HG03139 (cell line): ENCODE measurements at regions not wholly inside any gene's neighbourhood (a gene's known extent, or its start where the extent isn't known, plus 50 kb on each side); places are given as distances from the start of the nearest gene placed in this dataset.

Experiments used
- ATAC-seq: cut with Tn5 transposase; IDR thresholded peaks from one replicate; pipeline ENCODE4 v1.9.1; 2021; ENCODE audit not compliant: unreplicated experiment

GRCh38 chr2:150417278-150417677, 70.2 kb downstream of the RND3 start:
- no peak for ATAC-seq

- ATAC-seq = no peak
These were observed 72.4 kb downstream of the RND3 start for GRCh38 chr2:150415022-150415421.

GRCh38 chr2:150413910-150414309, 73.6 kb downstream of the RND3 start:
- no peak for ATAC-seq

- no peak for ATAC-seq
These were observed 74.1 kb downstream of the RND3 start for GRCh38 chr2:150413366-150413765.

- ATAC-seq = no peak
These were observed 76.7 kb downstream of the RND3 start for GRCh38 chr2:150410809-150411208.

- no peak for ATAC-seq
These were observed 78.3 kb downstream of the RND3 start for GRCh38 chr2:150409196-150409595.

- no peak for ATAC-seq
These were observed 83.3 kb downstream of the RND3 start for GRCh38 chr2:150404147-150404546.

- ATAC-seq = no peak
These were observed 84.0 kb downstream of the RND3 start for GRCh38 chr2:150403457-150403856.

GRCh38 chr2:150402953-150403352, 84.5 kb downstream of the RND3 start:
- ATAC-seq = no peak

GRCh38 chr2:150400849-150401248, 86.6 kb downstream of the RND3 start:
- no peak for ATAC-seq

- no peak for ATAC-seq
These were observed 94.9 kb downstream of the RND3 start for GRCh38 chr2:150392614-150393013.

- no peak for ATAC-seq
These were observed 95.7 kb downstream of the RND3 start for GRCh38 chr2:150391779-150392178.

- ATAC-seq = no peak
These were observed 98.0 kb downstream of the RND3 start for GRCh38 chr2:150389447-150389846.

GRCh38 chr2:150388289-150388625, 99.2 kb downstream of the RND3 start:
- ATAC-seq = no peak

- no peak for ATAC-seq
These were observed 99.7 kb downstream of the RND3 start for GRCh38 chr2:150387586-150388288.

- no peak for ATAC-seq
These were observed 102.3 kb downstream of the RND3 start for GRCh38 chr2:150385211-150385610.

- ATAC-seq = no peak
These were observed 103.9 kb downstream of the RND3 start for GRCh38 chr2:150383587-150383986.

- no peak for ATAC-seq
These were observed 108.3 kb downstream of the RND3 start for GRCh38 chr2:150379166-150379565.

GRCh38 chr2:150378686-150379085, 108.8 kb downstream of the RND3 start:
- ATAC-seq = no peak

GRCh38 chr2:150376553-150377335, 110.7 kb downstream of the RND3 start:
- ATAC-seq = no peak

GRCh38 chr2:150375333-150375732, 112.1 kb downstream of the RND3 start:
- ATAC-seq = no peak

- ATAC-seq = no peak
These were observed 113.0 kb downstream of the RND3 start for GRCh38 chr2:150374492-150374891.

- no peak for ATAC-seq
These were observed 114.1 kb downstream of the RND3 start for GRCh38 chr2:150373374-150373773.
